ENCODE measurements at regions not wholly inside any gene's neighbourhood (a gene's known extent, or its start where the extent isn't known, plus 50 kb on each side); places are given as distances from the start of the nearest gene placed in this dataset.

GRCh38 chr11:70757241-70757640, 358.9 kb downstream of the CTTN start:
- DNase-seq (ENCODE audit: low read depth) = no peak

GRCh38 chr11:70758206-70758605, 359.9 kb downstream of the CTTN start:
- DNase-seq (ENCODE audit: low read depth) = no peak

- DNase-seq (ENCODE audit: low read depth) = no peak
Observed at GRCh38 chr11:70759846-70760245, 361.5 kb downstream of the CTTN start.

- no peak for DNase-seq (ENCODE audit: low read depth)
Observed at GRCh38 chr11:70760416-70761020, 362.2 kb downstream of the CTTN start.

- DNase-seq (ENCODE audit: low read depth) = no peak
Observed at GRCh38 chr11:70761094-70761907, 363.0 kb downstream of the CTTN start.

- DNase-seq (ENCODE audit: low read depth) = no peak
Observed at GRCh38 chr11:70761908-70762337, 363.6 kb downstream of the CTTN start.

GRCh38 chr11:70762810-70763209, 364.5 kb downstream of the CTTN start:
- no peak for DNase-seq (ENCODE audit: low read depth)

- DNase-seq (ENCODE audit: low read depth) = peak; percentile 75
Observed at GRCh38 chr11:70763606-70764005, 365.3 kb downstream of the CTTN start.

- no peak for DNase-seq (ENCODE audit: low read depth)
Observed at GRCh38 chr11:70764356-70764905, 366.1 kb downstream of the CTTN start.

GRCh38 chr11:70766901-70767300, 368.6 kb downstream of the CTTN start:
- DNase-seq (ENCODE audit: low read depth) = no peak

- DNase-seq (ENCODE audit: low read depth) = no peak
Observed at GRCh38 chr11:70768346-70769095, 370.2 kb downstream of the CTTN start.

- no peak for DNase-seq (ENCODE audit: low read depth)
Observed at GRCh38 chr11:70769106-70769505, 370.8 kb downstream of the CTTN start.

- DNase-seq (ENCODE audit: low read depth) = no peak
Observed at GRCh38 chr11:70769521-70769920, 371.2 kb downstream of the CTTN start.

- DNase-seq (ENCODE audit: low read depth) = no peak
Observed at GRCh38 chr11:70771099-70771885, 373.0 kb downstream of the CTTN start.

GRCh38 chr11:70772950-70773349, 374.6 kb downstream of the CTTN start:
- DNase-seq (ENCODE audit: low read depth) = no peak

GRCh38 chr11:70775386-70776075, 377.2 kb downstream of the CTTN start:
- DNase-seq (ENCODE audit: low read depth) = no peak

- no peak for DNase-seq (ENCODE audit: low read depth)
Observed at GRCh38 chr11:70776914-70777532, 378.7 kb downstream of the CTTN start.

- no peak for DNase-seq (ENCODE audit: low read depth)
Observed at GRCh38 chr11:70778883-70779282, 380.6 kb downstream of the CTTN start.

GRCh38 chr11:70779433-70780245, 381.3 kb downstream of the CTTN start:
- DNase-seq (ENCODE audit: low read depth) = no peak

- DNase-seq (ENCODE audit: low read depth) = no peak
Observed at GRCh38 chr11:70780246-70780535, 381.9 kb downstream of the CTTN start.
